ENCODE measurements at regions not wholly inside any gene's neighbourhood (a gene's known extent, or its start where the extent isn't known, plus 50 kb on each side); places are given as distances from the start of the nearest gene placed in this dataset.

DNA sequence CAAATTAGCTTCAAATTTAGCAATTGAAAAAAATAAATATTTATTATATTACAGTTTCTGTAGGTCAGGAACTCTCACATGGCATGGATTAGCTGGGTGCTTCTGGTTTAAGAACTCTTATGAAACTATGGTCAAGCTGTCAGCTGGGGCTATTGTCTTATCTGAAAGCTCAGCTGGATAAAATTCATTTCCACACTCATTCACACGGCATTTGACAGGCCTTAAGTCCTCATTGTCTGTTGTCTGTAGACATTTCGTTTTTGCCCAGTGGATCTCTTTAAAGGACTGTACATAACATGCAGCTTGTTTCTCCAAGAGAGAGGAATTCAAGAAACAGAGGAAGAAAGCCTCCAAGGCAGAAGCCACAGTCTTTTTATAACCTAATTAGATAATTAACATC is 1556.8 kb upstream of the SLC39A10 start:
- ChIA-PET CTCF (no interaction called here), POLR2A (no interaction called here)
- TF ChIP-seq, protein P1, sequence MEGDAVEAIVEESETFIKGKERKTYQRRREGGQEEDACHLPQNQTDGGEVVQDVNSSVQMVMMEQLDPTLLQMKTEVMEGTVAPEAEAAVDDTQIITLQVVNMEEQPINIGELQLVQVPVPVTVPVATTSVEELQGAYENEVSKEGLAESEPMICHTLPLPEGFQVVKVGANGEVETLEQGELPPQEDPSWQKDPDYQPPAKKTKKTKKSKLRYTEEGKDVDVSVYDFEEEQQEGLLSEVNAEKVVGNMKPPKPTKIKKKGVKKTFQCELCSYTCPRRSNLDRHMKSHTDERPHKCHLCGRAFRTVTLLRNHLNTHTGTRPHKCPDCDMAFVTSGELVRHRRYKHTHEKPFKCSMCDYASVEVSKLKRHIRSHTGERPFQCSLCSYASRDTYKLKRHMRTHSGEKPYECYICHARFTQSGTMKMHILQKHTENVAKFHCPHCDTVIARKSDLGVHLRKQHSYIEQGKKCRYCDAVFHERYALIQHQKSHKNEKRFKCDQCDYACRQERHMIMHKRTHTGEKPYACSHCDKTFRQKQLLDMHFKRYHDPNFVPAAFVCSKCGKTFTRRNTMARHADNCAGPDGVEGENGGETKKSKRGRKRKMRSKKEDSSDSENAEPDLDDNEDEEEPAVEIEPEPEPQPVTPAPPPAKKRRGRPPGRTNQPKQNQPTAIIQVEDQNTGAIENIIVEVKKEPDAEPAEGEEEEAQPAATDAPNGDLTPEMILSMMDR (IDR thresholded peaks at IDR 0.05; ENCODE audit: insufficient read depth, low read length, missing control alignments), result no peak
- no peak overlapping the region for H3K4me3 ChIP-seq (ENCODE audit: low read depth, low read length)
- DNase-seq (ENCODE audit: low read depth, low spot score), result no peak

DNA sequence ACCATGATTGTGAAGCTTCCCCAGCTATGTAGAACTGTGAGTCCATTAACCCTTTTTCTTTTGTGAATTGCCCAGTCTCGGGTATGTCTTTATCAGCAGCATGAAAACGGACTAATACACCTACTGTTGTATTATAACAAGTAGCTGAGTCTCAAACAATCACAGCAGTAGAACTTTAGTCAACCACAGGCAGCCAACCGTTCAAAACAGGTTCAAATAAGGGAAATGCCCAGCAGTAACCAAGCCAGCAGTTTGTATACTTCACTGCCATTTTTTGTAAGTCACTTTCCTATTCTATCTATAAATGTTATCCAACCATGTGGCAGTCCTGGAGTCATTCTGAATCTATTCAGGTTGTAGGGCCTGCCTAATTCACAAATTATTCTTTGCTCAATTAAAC is 1560.6 kb upstream of the SLC39A10 start:
- no peak for DNase-seq (ENCODE audit: low read depth, low spot score)
- POLR2A ChIA-PET, result no interaction called here
- no peak overlapping the region for H3K4me3 ChIP-seq (ENCODE audit: low read depth, low read length)
- CTCF ChIA-PET, result no interaction called here
- TF ChIP-seq, protein P1 (IDR thresholded peaks at IDR 0.05; ENCODE audit: insufficient read depth, low read length, missing control alignments), result no peak

DNA sequence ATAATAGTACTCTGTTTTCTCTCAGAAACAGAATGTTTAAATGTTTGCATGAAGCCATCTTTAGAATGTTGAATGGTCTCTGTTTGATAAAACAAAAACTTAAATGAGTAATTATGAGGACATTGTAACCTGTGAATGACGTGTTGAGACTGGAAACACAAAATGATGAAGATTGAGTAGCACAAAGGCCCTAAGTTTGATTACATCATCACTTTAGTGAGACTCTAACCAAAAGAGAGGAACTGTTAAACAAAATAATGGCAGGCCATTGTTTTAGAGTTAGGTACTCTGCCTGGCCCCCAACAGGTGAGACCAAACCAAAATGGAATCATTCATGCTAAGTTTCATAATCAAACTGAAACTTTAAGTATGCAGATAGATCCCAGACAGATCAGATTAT is 1561.7 kb upstream of the SLC39A10 start:
- TF ChIP-seq, protein P1 (IDR thresholded peaks at IDR 0.05; ENCODE audit: insufficient read depth, low read length, missing control alignments), result no peak
- ChIA-PET CTCF (no interaction called here), POLR2A (no interaction called here)
- no peak overlapping the region for H3K4me3 ChIP-seq (ENCODE audit: low read depth, low read length)
- no peak for DNase-seq (ENCODE audit: low read depth, low spot score)

DNA sequence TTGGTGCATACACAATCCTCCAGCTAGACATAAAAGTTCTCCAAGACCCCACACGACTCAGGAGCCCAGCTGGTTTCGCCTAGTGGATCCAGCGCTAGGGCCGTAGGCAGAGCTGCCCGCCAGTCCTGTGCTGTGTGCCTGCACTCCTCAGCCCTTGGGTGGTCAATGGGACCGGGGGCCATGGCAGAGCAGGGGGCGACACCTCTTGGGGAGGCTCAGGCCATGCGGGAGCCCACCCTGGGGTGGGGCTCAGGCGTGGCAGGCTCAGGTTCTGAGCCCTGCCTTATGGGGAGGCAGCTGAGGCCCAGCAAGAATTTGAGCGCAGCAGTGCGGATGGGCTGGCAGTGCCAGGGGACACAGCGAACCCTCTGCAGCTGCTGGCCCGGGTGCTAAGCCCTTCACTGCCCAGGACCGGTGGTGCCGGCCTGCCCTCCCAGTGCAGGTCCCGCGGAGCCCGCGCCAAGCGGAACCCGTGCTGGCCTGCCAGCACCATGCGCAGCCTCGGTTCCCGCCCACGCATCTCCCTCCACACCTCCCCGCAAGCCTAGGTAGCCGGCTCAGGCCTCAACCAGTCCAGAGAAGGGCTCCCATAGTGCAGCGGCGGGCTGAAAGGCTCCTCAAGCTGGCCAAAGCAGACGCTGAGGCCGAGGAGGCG is 1566.6 kb upstream of the SLC39A10 start:
- ChIA-PET POLR2A (no interaction called here), CTCF (no interaction called here)
- no peak overlapping the region for H3K4me3 ChIP-seq (ENCODE audit: low read depth, low read length)
- no peak for DNase-seq (ENCODE audit: low read depth, low spot score)
- TF ChIP-seq, protein P1 (IDR thresholded peaks at IDR 0.05; ENCODE audit: insufficient read depth, low read length, missing control alignments), result no peak

DNA sequence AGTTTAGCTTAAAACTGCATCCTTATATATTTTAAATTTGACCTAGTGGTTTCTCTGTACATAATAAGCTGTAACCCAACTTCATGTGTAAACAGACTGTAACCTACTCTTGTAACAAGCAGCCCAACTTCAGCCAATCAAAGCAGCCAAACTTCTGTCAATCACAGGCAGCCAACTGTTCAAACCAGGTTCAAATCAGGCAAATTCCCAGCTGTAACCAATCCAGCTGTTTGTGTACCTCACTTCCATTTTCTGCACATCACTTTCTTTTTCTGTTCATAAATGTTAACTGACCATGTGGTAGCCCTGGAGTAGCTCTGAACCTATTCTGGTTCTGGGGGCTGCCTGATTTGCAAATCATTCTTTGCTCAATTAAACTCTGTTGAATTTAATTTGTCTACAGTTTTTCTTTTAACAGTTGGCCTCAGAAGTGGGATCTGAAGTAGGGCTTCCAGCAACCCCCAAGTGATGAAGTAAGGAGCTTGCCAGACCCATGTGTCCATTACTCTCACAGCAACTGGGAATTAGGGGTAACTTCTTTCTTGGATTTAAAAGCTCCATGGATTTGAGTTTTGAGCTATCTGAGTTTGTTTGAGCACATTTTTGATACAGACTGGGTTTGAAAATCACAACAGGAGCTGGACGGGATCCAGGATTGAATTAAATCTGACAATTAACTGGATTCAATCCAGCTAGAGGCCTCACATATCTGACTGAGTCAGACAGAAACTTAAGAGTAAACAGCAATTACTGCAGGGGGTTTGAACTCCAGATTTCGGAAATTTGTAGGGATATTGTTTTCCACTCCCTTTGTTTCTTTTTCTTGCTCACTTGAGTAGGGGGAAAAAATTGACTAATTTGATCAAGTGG is 1569.7 kb upstream of the SLC39A10 start:
- ChIA-PET CTCF (no interaction called here), POLR2A (no interaction called here)
- no peak overlapping the region for H3K4me3 ChIP-seq (ENCODE audit: low read depth, low read length)
- TF ChIP-seq, protein P1 (IDR thresholded peaks at IDR 0.05; ENCODE audit: insufficient read depth, low read length, missing control alignments), result no peak
- DNase-seq (ENCODE audit: low read depth, low spot score), result no peak

DNA sequence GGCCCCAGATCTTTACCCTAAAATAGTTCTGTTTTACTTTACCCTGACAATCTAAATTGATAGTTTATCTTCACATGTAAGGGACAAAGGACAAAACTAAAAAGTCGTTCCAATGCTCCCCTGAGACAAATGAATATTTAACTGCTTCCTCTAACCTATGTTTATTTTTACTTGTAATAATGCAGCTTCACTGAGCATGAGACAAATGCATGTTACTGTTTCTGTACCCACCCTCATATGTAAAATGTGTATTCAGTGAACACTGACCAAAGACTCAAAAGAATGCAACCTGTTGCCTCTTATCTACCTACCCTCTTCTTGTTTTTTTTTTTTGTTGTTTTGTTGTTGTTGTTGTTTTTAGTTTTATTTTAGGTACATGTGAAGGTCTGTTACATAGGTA is 1570.9 kb upstream of the SLC39A10 start:
- TF ChIP-seq, protein P1 (IDR thresholded peaks at IDR 0.05; ENCODE audit: insufficient read depth, low read length, missing control alignments), result no peak
- no peak overlapping the region for H3K4me3 ChIP-seq (ENCODE audit: low read depth, low read length)
- POLR2A ChIA-PET, result no interaction called here
- DNase-seq (ENCODE audit: low read depth, low spot score), result no peak
- CTCF ChIA-PET, result no interaction called here

Measured in AG04449 (cell line).